Activated CD4-positive, alpha-beta T cell treated with anti-CD3 and anti-CD28 coated beads, Interleukin-2, Interleukin-4, amounts not matched to agents 100 ng/mL and 50 ng/mL, durations not matched to agents 16 hours and 8 hours (primary cell): ENCODE measurements at regions not wholly inside any gene's neighbourhood (a gene's known extent, or its start where the extent isn't known, plus 50 kb on each side); places are given as distances from the start of the nearest gene placed in this dataset.

Source experiments
- DNase-seq: peaks from one replicate; pipeline ENCODE4 v3.0.0-alpha.2; 2020; ENCODE audit warnings: low spot score

GRCh38 chr3:164235289-164236028, 842.8 kb downstream of the SI start:
- DNase-seq = no peak

- DNase-seq = no peak
Measured at GRCh38 chr3:164233951-164234350, 844.3 kb downstream of the SI start.

GRCh38 chr3:164231718-164232117, 846.6 kb downstream of the SI start:
- DNase-seq = no peak

- no peak for DNase-seq
Measured at GRCh38 chr3:164230385-164231094, 847.8 kb downstream of the SI start.

GRCh38 chr3:164224126-164224525, 854.2 kb downstream of the SI start:
- no peak for DNase-seq

- DNase-seq = no peak
Measured at GRCh38 chr3:164222197-164222596, 856.1 kb downstream of the SI start.

- no peak for DNase-seq
Measured at GRCh38 chr3:164221297-164221696, 857.0 kb downstream of the SI start.

GRCh38 chr3:164209363-164209762, 868.9 kb downstream of the SI start:
- no peak for DNase-seq

- no peak for DNase-seq
Measured at GRCh38 chr3:164208821-164209220, 869.5 kb downstream of the SI start.

GRCh38 chr3:164208048-164208447, 870.2 kb downstream of the SI start:
- DNase-seq = no peak

- no peak for DNase-seq
Measured at GRCh38 chr3:164200053-164200823, 878.1 kb downstream of the SI start.

- DNase-seq = no peak
Measured at GRCh38 chr3:164196477-164196876, 881.8 kb downstream of the SI start.

GRCh38 chr3:164194842-164195241, 883.5 kb downstream of the SI start:
- DNase-seq = no peak

GRCh38 chr3:164192974-164193373, 885.3 kb downstream of the SI start:
- DNase-seq = no peak

- DNase-seq = no peak
Measured at GRCh38 chr3:164190566-164190965, 887.7 kb downstream of the SI start.

- DNase-seq = no peak
Measured at GRCh38 chr3:164186095-164186494, 892.2 kb downstream of the SI start.

GRCh38 chr3:164179110-164179774, 899.1 kb downstream of the SI start:
- DNase-seq = no peak

- no peak for DNase-seq
Measured at GRCh38 chr3:164174059-164174458, 904.2 kb downstream of the SI start.

- DNase-seq = no peak
Measured at GRCh38 chr3:164155400-164155799, 922.9 kb downstream of the SI start.

- no peak for DNase-seq
Measured at GRCh38 chr3:164144824-164145223, 933.5 kb downstream of the SI start.

- DNase-seq = no peak
Measured at GRCh38 chr3:164132878-164133277, 945.4 kb downstream of the SI start.
